Osteocyte (in vitro differentiated cells): ENCODE measurements at regions not wholly inside any gene's neighbourhood (a gene's known extent, or its start where the extent isn't known, plus 50 kb on each side); places are given as distances from the start of the nearest gene placed in this dataset.

Experiments
- DNase-seq: peaks from one replicate; pipeline ENCODE4 v3.0.0; 2021; ENCODE audit warnings: mixed read lengths; ENCODE audit not compliant: unreplicated experiment; ENCODE audit errors: extremely low spot score
- H3K27ac Mint-ChIP-seq: one replicate; pipeline ENCODE4 v1.8.0; 2021; ENCODE audit warnings: mild to moderate bottlenecking, mixed read lengths; ENCODE audit not compliant: unreplicated experiment
- H3K27me3 Mint-ChIP-seq: one replicate; pipeline ENCODE4 v1.8.0; 2021; ENCODE audit warnings: mixed read lengths; ENCODE audit not compliant: unreplicated experiment
- H3K36me3 Mint-ChIP-seq: one replicate; pipeline ENCODE4 v1.8.0; 2021; ENCODE audit warnings: mixed read lengths; ENCODE audit not compliant: unreplicated experiment
- H3K4me1 Mint-ChIP-seq: one replicate; pipeline ENCODE4 v1.8.0; 2021; ENCODE audit warnings: mixed read lengths; ENCODE audit not compliant: unreplicated experiment
- H3K4me3 Mint-ChIP-seq: one replicate; pipeline ENCODE4 v1.8.0; 2021; ENCODE audit warnings: mild to moderate bottlenecking, moderate library complexity, mixed read lengths; ENCODE audit not compliant: unreplicated experiment
- H3K9me3 Mint-ChIP-seq: one replicate; pipeline ENCODE4 v1.8.0; 2021; ENCODE audit warnings: mixed read lengths; ENCODE audit not compliant: unreplicated experiment
- TF ChIP-seq, protein P1 (sequence below): fragments of 200-600 bp; sonication (generic); IDR thresholded peaks from 2 replicates; pipeline ENCODE4 v1.5.0; 2021; ENCODE audit warnings: antibody characterized with exemption, mild to moderate bottlenecking, moderate library complexity

DNA sequence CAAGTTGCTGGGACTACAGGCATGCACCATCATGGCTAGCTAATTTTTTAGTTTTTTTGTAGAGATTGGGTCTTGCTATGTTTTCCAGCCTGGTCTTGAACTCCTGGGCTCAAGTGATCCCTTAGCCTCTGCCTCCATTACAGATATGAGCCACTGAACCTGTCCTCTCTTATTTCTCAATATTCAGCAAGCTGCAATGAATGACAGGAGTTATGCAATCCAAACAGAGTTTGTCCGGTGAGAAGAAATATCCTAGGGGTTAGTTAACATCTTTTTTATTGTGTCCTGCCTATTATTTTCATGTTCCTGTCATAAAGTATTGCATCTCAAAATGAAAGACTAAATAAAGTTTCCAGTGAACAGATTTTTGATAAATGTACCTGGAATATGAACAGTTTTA, 1161.4 kb downstream of the OTOL1 start:
- Mint-ChIP-seq H3K27me3 (no peaks in the 10 kb centered on the region), H3K27ac (no peak overlapping the region), H3K4me1 (no peaks in the 10 kb centered on the region), H3K9me3 (peaks cover 8% of the 10 kb centered on the region), H3K36me3 (no peaks in the 10 kb centered on the region), H3K4me3 (no peak overlapping the region)
- TF ChIP-seq, protein P1, sequence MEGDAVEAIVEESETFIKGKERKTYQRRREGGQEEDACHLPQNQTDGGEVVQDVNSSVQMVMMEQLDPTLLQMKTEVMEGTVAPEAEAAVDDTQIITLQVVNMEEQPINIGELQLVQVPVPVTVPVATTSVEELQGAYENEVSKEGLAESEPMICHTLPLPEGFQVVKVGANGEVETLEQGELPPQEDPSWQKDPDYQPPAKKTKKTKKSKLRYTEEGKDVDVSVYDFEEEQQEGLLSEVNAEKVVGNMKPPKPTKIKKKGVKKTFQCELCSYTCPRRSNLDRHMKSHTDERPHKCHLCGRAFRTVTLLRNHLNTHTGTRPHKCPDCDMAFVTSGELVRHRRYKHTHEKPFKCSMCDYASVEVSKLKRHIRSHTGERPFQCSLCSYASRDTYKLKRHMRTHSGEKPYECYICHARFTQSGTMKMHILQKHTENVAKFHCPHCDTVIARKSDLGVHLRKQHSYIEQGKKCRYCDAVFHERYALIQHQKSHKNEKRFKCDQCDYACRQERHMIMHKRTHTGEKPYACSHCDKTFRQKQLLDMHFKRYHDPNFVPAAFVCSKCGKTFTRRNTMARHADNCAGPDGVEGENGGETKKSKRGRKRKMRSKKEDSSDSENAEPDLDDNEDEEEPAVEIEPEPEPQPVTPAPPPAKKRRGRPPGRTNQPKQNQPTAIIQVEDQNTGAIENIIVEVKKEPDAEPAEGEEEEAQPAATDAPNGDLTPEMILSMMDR = no peak
- DNase-seq = no peak

DNA sequence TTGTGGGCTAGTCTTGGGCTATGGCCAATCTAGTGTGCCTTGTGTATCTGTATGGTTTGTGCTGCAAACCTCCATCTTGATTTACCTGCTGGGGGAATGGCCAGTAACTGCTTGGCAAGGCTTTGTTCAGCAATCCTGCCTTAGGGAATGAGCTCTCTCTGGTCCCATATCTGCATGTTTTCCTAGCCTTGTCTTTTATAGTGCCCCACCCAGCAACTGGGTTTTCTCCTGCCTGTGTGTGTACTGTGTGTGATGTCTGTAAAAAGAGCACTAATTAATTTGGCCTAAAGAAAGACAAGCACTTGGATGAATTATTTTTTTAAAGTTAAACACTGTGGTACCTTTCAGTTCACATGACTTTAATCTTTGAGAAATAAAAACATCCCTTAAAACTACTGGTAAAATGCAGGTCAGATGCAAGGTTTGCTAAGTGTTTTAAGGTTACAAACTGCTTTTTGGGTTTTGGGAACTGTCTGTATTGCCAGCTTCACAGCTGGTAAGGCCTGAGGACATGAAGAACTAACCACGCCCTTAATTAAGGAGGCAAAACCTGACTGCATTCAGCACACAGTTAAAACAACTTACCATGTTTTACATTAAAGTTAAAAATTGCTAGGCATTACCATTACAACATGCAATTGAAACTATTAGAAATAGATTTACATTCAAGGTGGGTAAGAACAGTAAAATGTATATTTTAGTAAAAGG, 1169.2 kb downstream of the OTOL1 start:
- no peak overlapping the region for H3K4me3 Mint-ChIP-seq
- no peak for DNase-seq
- H3K27me3 Mint-ChIP-seq = no peaks in the 10 kb centered on the region
- H3K4me1 Mint-ChIP-seq = peaks cover 9% of the 10 kb centered on the region
- TF ChIP-seq, protein P1 = no peak
- no peaks in the 10 kb centered on the region for H3K36me3 Mint-ChIP-seq
- H3K27ac Mint-ChIP-seq = no peak overlapping the region
- H3K9me3 Mint-ChIP-seq = no peaks in the 10 kb centered on the region

DNA sequence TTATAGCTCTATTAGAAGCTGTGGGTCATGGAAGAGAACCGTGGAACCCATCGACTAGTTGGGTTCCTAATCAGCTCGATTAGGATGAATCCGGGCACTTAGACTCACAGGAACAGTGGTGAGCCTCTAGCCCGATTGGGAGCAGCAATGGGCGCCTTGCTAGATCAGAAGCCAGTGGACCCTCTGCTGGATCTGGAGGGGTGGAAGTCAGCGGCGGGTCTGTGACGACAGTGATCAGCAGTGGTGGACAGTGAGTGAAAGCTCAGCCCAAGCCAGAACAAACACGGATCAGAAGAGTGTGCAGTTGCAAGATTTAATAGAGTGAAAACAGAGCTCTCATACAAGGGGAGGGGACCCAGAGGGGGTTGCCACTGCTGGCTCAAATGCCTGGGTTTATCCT, 1170.2 kb downstream of the OTOL1 start:
- Mint-ChIP-seq H3K4me1 (peaks cover 17% of the 10 kb centered on the region), H3K27me3 (no peaks in the 10 kb centered on the region), H3K9me3 (no peaks in the 10 kb centered on the region), H3K36me3 (no peaks in the 10 kb centered on the region), H3K27ac (no peak overlapping the region), H3K4me3 (no peak overlapping the region)
- no peak for DNase-seq
- TF ChIP-seq, protein P1 = no peak

DNA sequence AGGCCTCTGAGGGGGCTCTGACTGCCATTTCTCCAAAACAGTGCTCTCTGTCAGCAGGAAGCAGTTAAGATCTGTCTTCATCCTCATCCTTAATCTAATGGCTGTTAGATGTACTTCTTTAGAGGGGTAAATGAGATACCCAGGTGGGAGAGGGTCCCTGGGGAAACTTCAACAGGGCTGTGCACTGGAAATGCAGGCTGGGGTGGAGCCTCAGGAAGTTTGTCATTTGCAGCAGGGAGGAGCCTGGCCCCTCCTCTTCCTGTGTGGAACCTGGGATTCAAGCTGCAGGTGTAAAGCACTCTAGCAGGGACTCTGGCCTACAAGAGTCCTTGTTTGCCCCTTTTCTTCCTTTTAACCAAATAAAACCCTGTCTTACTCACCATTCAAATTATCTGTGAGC, 1173.6 kb downstream of the OTOL1 start:
- Mint-ChIP-seq H3K4me1 (peaks cover 21% of the 10 kb centered on the region), H3K27ac (no peak overlapping the region), H3K27me3 (no peaks in the 10 kb centered on the region), H3K4me3 (no peak overlapping the region), H3K36me3 (no peaks in the 10 kb centered on the region), H3K9me3 (no peaks in the 10 kb centered on the region)
- DNase-seq = no peak
- TF ChIP-seq, protein P1 = no peak

DNA sequence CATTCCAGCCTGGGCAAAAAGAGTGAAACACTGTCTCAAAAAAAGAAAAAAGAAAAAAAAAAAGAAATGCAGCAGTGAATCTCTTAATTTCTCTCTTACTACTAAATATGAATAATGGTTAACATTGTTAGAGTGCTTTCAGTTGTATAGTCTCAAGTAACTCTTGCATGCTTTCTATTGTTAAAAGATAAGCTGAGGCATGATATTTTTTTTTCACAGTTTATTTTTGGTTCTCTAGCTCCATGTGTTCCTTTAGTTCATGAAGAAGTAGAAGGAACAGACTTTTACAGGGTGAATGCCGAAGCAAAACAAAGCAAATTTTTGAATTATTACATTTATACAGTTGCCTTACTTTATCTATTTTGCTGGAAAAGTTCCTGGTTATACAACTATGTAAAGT, 1180.9 kb downstream of the OTOL1 start:
- TF ChIP-seq, protein P1 = no peak
- H3K9me3 Mint-ChIP-seq = no peaks in the 10 kb centered on the region

More for the DNA sequence above, 1180.9 kb downstream of the OTOL1 start:
- Mint-ChIP-seq H3K4me3 (no peak overlapping the region), H3K4me1 (no peaks in the 10 kb centered on the region), H3K36me3 (no peaks in the 10 kb centered on the region), H3K27ac (no peak overlapping the region), H3K27me3 (no peaks in the 10 kb centered on the region)
- no peak for DNase-seq
